GM12872 (cell line): ENCODE measurements at regions not wholly inside any gene's neighbourhood (a gene's known extent, or its start where the extent isn't known, plus 50 kb on each side); places are given as distances from the start of the nearest gene placed in this dataset.

Source experiments
- TF ChIP-seq, protein P1 (sequence below): IDR thresholded peaks from 3 replicates; pipeline ENCODE4 v1.5.1; 2011; ENCODE audit warnings: low read depth, mild to moderate bottlenecking, low read length, moderate library complexity; ENCODE audit not compliant: insufficient read depth

DNA sequence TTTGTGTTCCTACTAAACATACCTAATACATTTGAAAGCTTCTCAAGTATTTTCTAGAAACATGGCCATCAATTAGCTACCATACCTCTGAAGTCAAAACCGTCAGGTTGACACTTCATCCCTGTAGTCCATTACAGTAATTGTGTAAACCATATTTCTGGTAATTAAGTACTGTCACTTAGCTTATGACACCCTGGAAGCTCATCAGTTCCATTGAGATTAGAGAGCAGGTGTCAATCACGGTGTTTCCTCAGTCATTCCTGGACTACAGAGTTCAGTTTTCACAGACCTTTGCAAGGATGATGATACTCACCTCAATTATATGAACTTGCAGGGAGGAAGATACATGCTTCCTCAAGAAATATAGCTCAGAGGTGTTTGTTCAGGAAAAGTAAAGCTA, 552.0 kb downstream of the SI start:
- TF ChIP-seq, protein P1, sequence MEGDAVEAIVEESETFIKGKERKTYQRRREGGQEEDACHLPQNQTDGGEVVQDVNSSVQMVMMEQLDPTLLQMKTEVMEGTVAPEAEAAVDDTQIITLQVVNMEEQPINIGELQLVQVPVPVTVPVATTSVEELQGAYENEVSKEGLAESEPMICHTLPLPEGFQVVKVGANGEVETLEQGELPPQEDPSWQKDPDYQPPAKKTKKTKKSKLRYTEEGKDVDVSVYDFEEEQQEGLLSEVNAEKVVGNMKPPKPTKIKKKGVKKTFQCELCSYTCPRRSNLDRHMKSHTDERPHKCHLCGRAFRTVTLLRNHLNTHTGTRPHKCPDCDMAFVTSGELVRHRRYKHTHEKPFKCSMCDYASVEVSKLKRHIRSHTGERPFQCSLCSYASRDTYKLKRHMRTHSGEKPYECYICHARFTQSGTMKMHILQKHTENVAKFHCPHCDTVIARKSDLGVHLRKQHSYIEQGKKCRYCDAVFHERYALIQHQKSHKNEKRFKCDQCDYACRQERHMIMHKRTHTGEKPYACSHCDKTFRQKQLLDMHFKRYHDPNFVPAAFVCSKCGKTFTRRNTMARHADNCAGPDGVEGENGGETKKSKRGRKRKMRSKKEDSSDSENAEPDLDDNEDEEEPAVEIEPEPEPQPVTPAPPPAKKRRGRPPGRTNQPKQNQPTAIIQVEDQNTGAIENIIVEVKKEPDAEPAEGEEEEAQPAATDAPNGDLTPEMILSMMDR = no peak

DNA sequence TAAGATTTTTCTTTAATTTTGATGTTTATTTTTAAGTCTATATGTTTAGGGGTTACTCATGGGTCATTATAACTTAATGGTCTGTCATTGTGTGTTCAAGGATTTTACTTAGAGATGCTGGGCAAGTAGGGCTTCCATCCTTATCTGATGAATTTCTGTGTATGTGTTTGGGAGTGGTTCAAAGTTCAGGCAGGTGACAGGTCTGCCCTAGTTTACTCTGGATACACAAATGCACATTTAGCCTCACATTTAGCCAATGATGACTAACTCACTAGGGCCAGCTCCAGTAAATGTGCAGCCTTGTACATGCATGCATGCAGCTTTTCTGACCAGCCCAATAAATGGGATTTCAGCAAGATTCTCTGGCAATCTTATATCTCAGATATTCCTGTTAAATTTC, 554.1 kb downstream of the SI start:
- TF ChIP-seq, protein P1 = no peak

DNA sequence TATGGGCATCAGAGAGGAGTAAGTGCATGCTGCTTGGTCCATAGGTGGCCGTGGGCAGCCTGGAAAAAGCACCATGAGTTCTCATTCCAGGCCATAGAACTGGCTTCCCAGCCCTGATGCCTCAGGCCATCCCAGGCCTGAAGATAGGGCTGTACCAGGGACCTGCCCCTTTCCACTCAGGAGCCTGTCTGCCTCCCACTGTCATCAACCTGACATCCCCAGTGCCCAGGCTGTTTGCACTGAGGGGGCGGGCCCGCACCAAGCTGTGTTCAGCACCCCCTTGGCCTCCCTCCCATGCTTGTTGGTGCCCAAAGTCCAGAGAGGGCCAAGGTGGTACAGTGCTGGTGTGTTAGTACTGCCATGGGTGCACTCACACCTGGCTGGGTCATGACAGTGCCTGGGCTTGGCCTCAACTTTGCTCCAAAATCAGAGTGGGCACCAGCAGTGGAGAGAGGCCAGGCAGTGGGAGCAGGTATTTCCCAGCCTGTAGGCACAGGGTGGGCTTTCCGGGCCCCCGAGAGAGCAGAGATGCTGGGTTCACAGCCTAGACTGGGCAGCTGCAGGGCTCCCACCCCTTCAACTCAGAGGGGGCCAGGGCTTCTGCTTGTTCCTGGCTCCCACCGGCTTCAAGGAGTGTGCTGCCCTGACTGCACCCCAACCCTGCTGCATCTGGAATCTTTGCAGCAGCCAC, 556.1 kb downstream of the SI start:
- TF ChIP-seq, protein P1 = no peak

DNA sequence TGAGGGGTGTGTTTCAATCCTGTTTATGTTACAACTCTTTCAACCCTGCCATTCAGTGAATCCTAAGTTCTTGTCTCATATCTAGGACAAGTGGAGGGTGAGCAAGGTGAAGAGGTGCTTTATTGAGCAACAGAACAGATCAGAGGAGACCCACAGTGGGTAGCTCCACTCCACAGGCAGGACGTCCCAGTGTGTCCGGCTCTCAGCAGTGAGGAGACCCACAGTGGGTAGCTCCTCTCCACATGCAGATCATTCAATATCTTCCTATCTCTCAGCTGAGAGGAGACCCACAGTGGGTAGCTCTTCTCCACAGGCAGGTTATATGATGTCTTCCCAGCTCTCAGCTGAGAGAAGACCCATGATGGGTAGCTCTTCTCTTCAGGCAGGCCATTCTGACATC, 556.7 kb downstream of the SI start:
- TF ChIP-seq, protein P1 = no peak

DNA sequence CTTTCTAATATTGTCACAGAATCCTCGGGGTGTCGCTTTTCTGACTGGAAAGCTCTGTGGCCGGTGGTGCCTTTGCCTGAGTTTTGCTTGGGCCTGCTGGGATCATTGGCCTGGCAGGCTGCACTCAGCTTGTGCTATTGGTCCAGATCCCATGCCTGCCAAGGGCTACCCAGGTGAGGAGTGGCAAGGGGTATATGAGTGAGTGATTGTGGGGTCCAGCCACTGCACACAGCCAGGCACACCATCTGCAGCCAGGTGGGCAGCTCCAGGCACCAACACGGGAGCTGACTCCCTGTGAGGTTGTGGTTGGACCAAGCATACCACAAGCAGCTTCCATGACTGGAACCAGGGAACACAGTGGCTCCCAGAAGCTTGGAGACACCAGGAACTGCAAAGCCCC, 557.2 kb downstream of the SI start:
- TF ChIP-seq, protein P1 = no peak

DNA sequence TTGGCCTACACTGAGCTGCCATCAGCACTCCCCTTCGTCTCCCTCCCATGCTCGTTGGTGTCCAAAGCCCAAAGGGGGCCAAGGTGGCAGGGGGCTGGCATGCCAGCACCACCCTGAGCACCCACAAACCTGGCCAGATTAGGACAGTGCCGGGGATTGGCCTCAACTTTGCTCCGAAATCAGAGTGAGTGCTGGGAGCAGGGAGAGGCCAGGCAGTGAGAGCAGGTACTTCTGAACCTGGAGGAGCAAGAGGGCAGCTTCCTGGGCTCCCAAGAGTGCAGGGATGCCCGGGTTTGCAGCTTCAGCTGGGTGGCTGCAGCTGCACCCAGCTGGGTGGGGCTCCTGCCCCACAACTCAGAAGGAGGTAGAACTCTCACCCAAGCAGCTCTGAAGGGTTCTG, 563.0 kb downstream of the SI start:
- TF ChIP-seq, protein P1 = no peak

DNA sequence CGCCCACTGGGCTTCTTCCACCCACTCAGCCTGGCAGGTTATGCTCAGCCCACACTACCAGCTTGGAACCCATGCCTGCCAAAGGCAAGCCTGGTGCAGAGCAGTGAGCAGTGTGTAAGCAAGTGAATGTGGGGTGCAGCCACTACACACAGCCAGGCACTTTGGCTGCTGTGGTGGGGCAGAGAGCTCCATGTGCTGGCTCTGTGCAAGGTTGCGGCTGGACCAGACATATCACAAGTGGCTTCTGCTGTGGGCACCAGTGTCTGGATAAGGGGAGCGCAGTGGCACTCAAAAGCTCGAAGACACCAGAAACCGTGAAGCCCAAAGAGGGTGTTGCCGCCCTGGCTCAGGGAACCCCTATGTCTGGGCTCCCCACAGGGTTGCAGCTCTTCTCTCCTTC, 563.7 kb downstream of the SI start:
- TF ChIP-seq, protein P1 = no peak
